Right cardiac atrium (tissue), 5 donors: ENCODE measurements at regions not wholly inside any gene's neighbourhood (a gene's known extent, or its start where the extent isn't known, plus 50 kb on each side); places are given as distances from the start of the nearest gene placed in this dataset.

ENCODE experiments used
- ATAC-seq, 2 donors: fragments of 200-7000 bp; cut with Tn5 transposase; one replicate each; pipeline versions ENCODE4 v1.8.0 to v1.9.1; 2020; ENCODE audit warnings: moderate library complexity in 2 of 2, mild to moderate bottlenecking in 1 of 2
- DNase-seq, 3 donors: peaks; one replicate each; pipeline ENCODE4 v3.0.0-alpha.2; 2020
- H3K27ac ChIP-seq: one replicate; pipeline ENCODE4 v1.5.1; 2013; ENCODE audit warnings: mild to moderate bottlenecking, low read length, control low read depth, moderate library complexity
- H3K27me3 ChIP-seq: one replicate; pipeline ENCODE4 v1.6.1; 2013; ENCODE audit not compliant: control insufficient read depth, insufficient read depth
- H3K4me1 ChIP-seq: one replicate; pipeline ENCODE4 v1.6.1; 2013; ENCODE audit warnings: low read length; ENCODE audit not compliant: control insufficient read depth, insufficient read depth
- H3K4me3 ChIP-seq: one replicate; pipeline ENCODE4 v1.5.1; 2013; ENCODE audit warnings: low read length, control low read depth
- H3K9me3 ChIP-seq: one replicate; pipeline ENCODE4 v1.6.1; 2013; ENCODE audit warnings: low read length; ENCODE audit not compliant: control insufficient read depth
- WGBS: extraction: QIAGEN DNeasy Blood & Tissue Kit; methylation state at CpG from one replicate; pipeline ENCODE4 v1.1.7; 2013; 5-methylcytosine and 5-hydroxymethylcytosine counted together
- intact Hi-C, 4 donors: fragments of 100-400 bp; cut with DNase I; formaldehyde crosslinking; loops; one replicate each; pipeline versions ENCODE4 v1.11.0 to v1.14.0; 2022 to 2023
- donor health status: healthy with polysubstance abuse.
- donor health status: DM: no; HTN: yes; CAD: no.
- donor health status: DM: no; HTN: no; CAD: no.
- donor health status: DM: no; HTN: yes; CAD: no; lungs with severe emphysema.
- donor health status: DM: yes; HTN: yes; CAD: no.

GRCh38 chr5:146965761-146966659 is 87.5 kb upstream of the PPP2R2B start:
- peak; percentile 88 to 92 for ATAC-seq
- intact Hi-C loops, result loop anchor here (5.0 to 10.0 kb wide), 4 partner anchors 311 to 431 kb away; no protein-coding TSS in a partner anchor
- H3K9me3 ChIP-seq, result no peaks in the 10 kb centered on the region
- no peaks in the 10 kb centered on the region for H3K27me3 ChIP-seq
- H3K4me1 ChIP-seq, result no peaks in the 10 kb centered on the region
- 40% methylated on average over 15 of the region's 15 CpGs for WGBS
- DNase-seq, result peak; percentile 23 to 51 (median 38)
- H3K27ac ChIP-seq, result no peak overlapping the region
- no peak overlapping the region for H3K4me3 ChIP-seq

DNA sequence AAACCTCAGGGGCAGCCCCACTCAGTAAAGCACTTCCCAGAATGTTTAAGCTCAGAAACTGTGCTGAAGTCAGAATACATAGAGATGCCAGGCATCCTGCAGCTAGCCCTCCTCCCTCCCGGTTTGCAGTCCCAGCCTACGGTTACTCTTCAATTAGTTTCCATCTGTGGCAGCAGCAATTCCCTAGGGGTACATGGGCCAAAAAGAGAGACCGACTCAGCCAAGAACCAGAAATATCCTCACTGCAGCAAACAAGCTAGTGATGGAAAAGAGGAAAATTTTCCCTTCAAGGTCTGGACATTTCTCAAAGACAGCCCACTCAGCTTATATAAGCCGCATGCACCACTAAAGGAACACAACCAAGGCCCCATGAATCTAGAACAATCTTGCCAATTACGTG is 89.1 kb upstream of the PPP2R2B start:
- ATAC-seq (peak in 1 of 2 donors; percentile 28), DNase-seq (no peak)
- no peaks in the 10 kb centered on the region for H3K27me3 ChIP-seq
- intact Hi-C loops, result loop anchor here (5.0 to 10.0 kb wide), 4 partner anchors 313 to 433 kb away; no protein-coding TSS in a partner anchor
- H3K4me1 ChIP-seq, result no peaks in the 10 kb centered on the region
- no peak overlapping the region for H3K27ac ChIP-seq
- 49% methylated on average over 5 of the region's 5 CpGs for WGBS
- no peaks in the 10 kb centered on the region for H3K9me3 ChIP-seq
- no peak overlapping the region for H3K4me3 ChIP-seq

DNA sequence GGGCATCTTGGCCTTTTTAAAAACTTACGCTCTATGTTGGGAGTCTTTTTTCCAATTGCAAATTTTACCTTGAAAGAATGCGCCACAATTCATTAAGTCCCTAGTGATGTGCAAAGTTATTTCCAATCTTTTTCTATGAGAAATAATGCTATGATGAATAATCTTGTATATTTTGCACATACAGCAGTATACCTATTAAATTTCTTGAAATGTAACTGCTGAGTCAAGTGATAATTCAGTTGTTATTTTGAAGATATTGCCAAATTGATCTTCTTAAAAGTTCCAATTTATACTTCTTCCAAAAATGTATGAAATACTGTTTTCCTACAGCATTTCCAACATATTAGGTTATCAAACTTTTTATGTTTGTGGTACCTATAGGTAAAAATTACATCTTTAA is 92.8 kb upstream of the PPP2R2B start:
- WGBS, result 97% methylated on average over 2 of the region's 2 CpGs
- H3K4me1 ChIP-seq, result no peaks in the 10 kb centered on the region
- intact Hi-C loops, result no loop called here
- H3K27me3 ChIP-seq, result no peaks in the 10 kb centered on the region
- ATAC-seq, result no peak
- no peak overlapping the region for H3K4me3 ChIP-seq
- no peak overlapping the region for H3K27ac ChIP-seq
- DNase-seq, result no peak
- no peaks in the 10 kb centered on the region for H3K9me3 ChIP-seq

DNA sequence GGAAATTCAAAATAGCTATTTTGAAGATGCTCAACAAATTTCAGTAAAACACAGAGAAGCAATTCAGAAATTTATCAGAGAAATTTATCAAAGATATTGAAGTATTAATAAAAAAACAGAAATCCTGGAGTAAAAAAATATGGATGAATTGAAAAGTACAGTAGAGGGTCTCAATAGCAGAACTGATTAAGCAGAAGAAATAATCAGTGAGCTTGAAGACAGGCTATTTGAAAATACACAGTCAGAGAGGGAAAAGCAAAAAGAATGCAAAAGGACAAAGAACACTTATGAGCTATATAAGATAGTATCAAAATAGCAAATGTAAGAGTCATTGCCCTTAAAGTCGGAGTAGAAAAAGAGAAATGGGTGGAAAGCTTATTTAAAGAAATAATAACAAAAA is 107.9 kb upstream of the PPP2R2B start:
- H3K4me3 ChIP-seq, result no peak overlapping the region
- intact Hi-C loops, result no loop called here
- no peaks in the 10 kb centered on the region for H3K27me3 ChIP-seq
- 80% methylated on average over 1 of the region's 1 CpG for WGBS
- DNase-seq (no peak), ATAC-seq (no peak)
- no peak overlapping the region for H3K27ac ChIP-seq
- peaks cover 3% of the 10 kb centered on the region for H3K9me3 ChIP-seq
- H3K4me1 ChIP-seq, result no peaks in the 10 kb centered on the region

- H3K27ac ChIP-seq, result no peak overlapping the region
- no peak for DNase-seq
- no peaks in the 10 kb centered on the region for H3K27me3 ChIP-seq
- H3K4me1 ChIP-seq, result no peaks in the 10 kb centered on the region
- H3K9me3 ChIP-seq, result no peaks in the 10 kb centered on the region
- ATAC-seq, result no peak
- H3K4me3 ChIP-seq, result no peak overlapping the region
- intact Hi-C loops, result no loop called here
- WGBS, result 65% methylated on average over 4 of the region's 4 CpGs
Measured at GRCh38 chr5:146993876-146994530, 115.4 kb upstream of the PPP2R2B start.

DNA sequence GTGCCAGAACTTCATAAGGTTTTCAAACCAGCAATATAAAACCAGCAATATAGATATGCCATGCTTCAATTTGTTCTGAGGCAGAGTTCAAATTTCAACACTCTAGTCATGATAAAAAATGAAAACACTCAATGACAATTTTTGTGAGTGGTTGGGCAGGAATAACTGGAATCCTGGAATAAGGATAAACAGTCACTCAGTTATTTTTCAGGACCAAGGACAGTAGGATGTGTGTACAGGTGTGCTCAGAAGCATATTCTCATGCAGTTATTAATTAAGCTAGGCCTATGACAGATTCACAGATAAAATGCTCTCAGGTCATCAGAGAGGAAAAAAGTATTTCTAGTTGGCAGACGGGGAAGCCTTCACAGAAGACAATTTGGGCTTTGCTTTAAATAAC is 117.3 kb upstream of the PPP2R2B start:
- Histone ChIP-seq H3K27me3 (no peaks in the 10 kb centered on the region), H3K4me3 (no peak overlapping the region), H3K9me3 (no peaks in the 10 kb centered on the region), H3K4me1 (no peaks in the 10 kb centered on the region), H3K27ac (no peak overlapping the region)
- no peak for ATAC-seq
- intact Hi-C loops, result no loop called here
- 84% methylated on average over 1 of the region's 1 CpG for WGBS
- DNase-seq, result no peak

DNA sequence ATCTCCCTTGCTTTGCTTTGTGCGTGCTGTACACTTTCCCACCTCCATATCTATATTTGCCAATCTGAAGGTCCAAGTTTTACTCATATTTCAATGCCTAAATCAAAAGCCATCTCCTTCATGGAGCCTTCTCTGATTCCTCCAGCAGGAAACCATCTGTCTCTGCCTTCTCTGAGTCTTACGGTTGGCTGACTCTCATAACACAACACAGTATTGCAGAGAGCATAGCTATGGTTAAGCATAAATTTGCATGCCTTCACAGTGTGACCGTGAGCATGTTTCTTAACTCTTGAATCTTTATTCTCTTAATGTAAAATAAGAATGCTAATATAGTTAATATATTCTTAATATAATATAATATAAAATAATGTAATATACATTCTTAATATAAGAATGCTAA is 136.8 kb upstream of the PPP2R2B start:
- Histone ChIP-seq H3K4me3 (no peak overlapping the region), H3K27ac (no peak overlapping the region), H3K4me1 (no peaks in the 10 kb centered on the region), H3K9me3 (no peaks in the 10 kb centered on the region), H3K27me3 (no peaks in the 10 kb centered on the region)
- intact Hi-C loops, result no loop called here
- ATAC-seq (no peak), DNase-seq (no peak)
- WGBS, result 84% methylated on average over 3 of the region's 3 CpGs

- Histone ChIP-seq H3K4me1 (no peaks in the 10 kb centered on the region), H3K27me3 (no peaks in the 10 kb centered on the region), H3K4me3 (no peak overlapping the region), H3K9me3 (no peaks in the 10 kb centered on the region), H3K27ac (no peak overlapping the region)
- WGBS, result 16% methylated on average over 3 of the region's 3 CpGs
- intact Hi-C loops, result no loop called here
- DNase-seq, result no peak
- no peak for ATAC-seq
Measured at GRCh38 chr5:147017191-147017590, 138.6 kb upstream of the PPP2R2B start.

GRCh38 chr5:147017621-147018020 is 139.1 kb upstream of the PPP2R2B start:
- no peak overlapping the region for H3K4me3 ChIP-seq
- intact Hi-C loops, result no loop called here
- DNase-seq (no peak), ATAC-seq (no peak)
- H3K9me3 ChIP-seq, result no peaks in the 10 kb centered on the region
- no peaks in the 10 kb centered on the region for H3K4me1 ChIP-seq
- no peak overlapping the region for H3K27ac ChIP-seq
- no peaks in the 10 kb centered on the region for H3K27me3 ChIP-seq

DNA sequence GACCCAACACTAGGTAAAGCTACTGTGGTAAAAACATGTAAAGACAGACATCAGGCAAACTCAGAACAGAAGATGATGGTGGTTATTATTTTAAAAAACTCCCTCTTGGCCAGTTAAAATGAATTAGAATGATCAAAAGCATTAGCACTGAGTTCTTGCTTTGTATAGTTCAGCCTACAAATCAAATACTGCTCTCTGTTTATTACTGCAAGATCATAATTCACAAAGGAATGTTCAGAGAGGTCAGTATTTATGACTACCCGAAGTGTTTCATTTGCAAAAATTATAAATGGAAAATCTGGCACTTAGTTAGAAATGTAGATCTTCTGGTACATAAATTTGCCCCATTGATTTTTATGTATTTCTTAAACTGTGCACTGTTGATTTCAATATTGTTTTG is 140.3 kb upstream of the PPP2R2B start:
- intact Hi-C loops, result no loop called here
- ATAC-seq (no peak), DNase-seq (no peak)
- 58% methylated on average over 1 of the region's 1 CpG for WGBS
- Histone ChIP-seq H3K27ac (no peak overlapping the region), H3K9me3 (no peaks in the 10 kb centered on the region), H3K4me1 (no peaks in the 10 kb centered on the region), H3K4me3 (no peak overlapping the region), H3K27me3 (no peaks in the 10 kb centered on the region)

DNA sequence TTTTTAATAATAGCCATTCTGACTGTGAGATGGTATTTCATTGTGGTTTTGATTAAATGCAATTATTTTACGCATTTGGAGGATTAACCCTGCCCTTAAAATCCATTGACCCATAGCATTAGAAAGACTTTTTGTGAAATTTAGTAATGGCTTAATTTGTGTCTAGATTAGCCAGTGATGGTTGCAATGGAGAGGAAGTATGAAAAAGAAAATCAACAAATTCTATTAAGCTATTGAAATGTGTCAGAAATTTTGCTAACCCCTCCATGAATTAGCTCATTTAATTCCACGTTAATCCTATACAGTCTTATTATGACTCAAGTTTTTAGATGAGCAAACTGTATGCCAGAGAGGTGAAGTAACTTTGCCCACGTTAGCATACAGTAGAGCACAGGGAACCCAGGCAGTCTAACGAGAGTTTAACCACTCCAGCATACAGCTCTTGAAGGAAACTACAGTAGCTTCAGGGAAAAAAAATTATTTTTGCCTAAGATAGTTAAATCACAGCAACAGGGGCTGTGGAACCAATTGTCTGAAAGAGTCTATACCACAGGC is 158.2 kb upstream of the PPP2R2B start:
- Histone ChIP-seq H3K4me1 (no peaks in the 10 kb centered on the region), H3K27me3 (no peaks in the 10 kb centered on the region), H3K4me3 (no peak overlapping the region), H3K27ac (no peak overlapping the region), H3K9me3 (no peaks in the 10 kb centered on the region)
- DNase-seq, result no peak
- 78% methylated on average over 4 of the region's 4 CpGs for WGBS
- ATAC-seq, result no peak
- intact Hi-C loops, result no loop called here
